Esophagus squamous epithelium (tissue), 5 donors: ENCODE measurements at regions not wholly inside any gene's neighbourhood (a gene's known extent, or its start where the extent isn't known, plus 50 kb on each side); places are given as distances from the start of the nearest gene placed in this dataset.

Source experiments
- DNase-seq: peaks from one replicate; lab custom pipeline; 2025; lab: John Stamatoyannopoulos, UW
- H3K27ac ChIP-seq, 4 donors: fragments of 200-600 bp; sonication (generic); one replicate each; pipeline ENCODE4 v1.5.1; 2016 to 2019; ENCODE audit warnings: mild to moderate bottlenecking in 1 of 4
- H3K27me3 ChIP-seq, 4 donors: fragments of 200-600 bp; sonication (generic); 1 replicate in 3 of 4; 2 replicates in 1 of 4; pipeline versions ENCODE4 v1.5.1 to v1.6.0; 2017 to 2021; ENCODE audit warnings: antibody characterized with exemption in 1 of 4
- H3K36me3 ChIP-seq, 3 donors: fragments of 200-600 bp; sonication (generic); one replicate each; pipeline ENCODE4 v1.5.1; 2016 to 2019
- H3K4me1 ChIP-seq, 3 donors: fragments of 200-600 bp; sonication (generic); one replicate each; pipeline ENCODE4 v1.5.1; 2017 to 2019
- H3K4me3 ChIP-seq, 4 donors: fragments of 200-600 bp; sonication (generic); 1 replicate in 3 of 4; 2 replicates in 1 of 4; pipeline ENCODE4 v1.5.1; 2016 to 2019; ENCODE audit warnings: mild to moderate bottlenecking in 2 of 4, moderate library complexity in 1 of 4
- H3K9me3 ChIP-seq, 3 donors: fragments of 200-600 bp; sonication (generic); one replicate each; pipeline ENCODE4 v1.5.1; 2016 to 2019
- CTCF ChIP-seq, 6 experiments: fragments of 450-650 bp in 4 of 6; fragments of 200-600 bp in 2 of 6; sonication (generic) in 2 of 6; IDR thresholded peaks; one replicate each; pipeline ENCODE4 v1.5.1; 2016 to 2019; ENCODE audit warnings: antibody characterized with exemption in 6 of 6, mild to moderate bottlenecking in 4 of 6, moderate library complexity in 4 of 6
- POLR2A ChIP-seq, 4 donors: fragments of 450-650 bp; IDR thresholded peaks; one replicate each; pipeline ENCODE4 v1.6.1; 2017; ENCODE audit warnings: antibody characterized with exemption in 4 of 4, mild to moderate bottlenecking in 4 of 4, moderate library complexity in 3 of 4
- WGBS, 2 donors: methylation state at CpG; one replicate each; pipeline ENCODE4 v1.1.5; 2018; 5-methylcytosine and 5-hydroxymethylcytosine counted together
- intact Hi-C: fragments of 100-400 bp; cut with DNase I; formaldehyde crosslinking; loops from one replicate; pipeline ENCODE4 v1.15.0; 2022
- donor health status: DM: yes; HTN: yes; CAD: no.

- intact Hi-C loops: no loop called here
- no peak overlapping the region for H3K27ac ChIP-seq
- no peaks in the 10 kb centered on the region for H3K27me3 ChIP-seq
- H3K9me3 ChIP-seq: no peaks in the 10 kb centered on the region
- DNase-seq: no peak
- TF ChIP-seq POLR2A (IDR thresholded peaks at IDR 0.05) (no peak), CTCF (IDR thresholded peaks at IDR 0.05) (no peak)
- H3K4me1 ChIP-seq: peaks cover 9 to 22% (median 13%) of the 10 kb centered on the region in 3 donors
- no peak overlapping the region for H3K4me3 ChIP-seq
- no peaks in the 10 kb centered on the region for H3K36me3 ChIP-seq
Observed at GRCh38 chr1:228812961-228813360, 77.7 kb downstream of the RHOU start.

GRCh38 chr1:228814176-228814575, 78.9 kb downstream of the RHOU start:
- Histone ChIP-seq H3K4me3 (no peak overlapping the region), H3K27me3 (no peaks in the 10 kb centered on the region), H3K36me3 (no peaks in the 10 kb centered on the region), H3K27ac (no peak overlapping the region), H3K4me1 (peaks cover 9 to 22% (median 13%) of the 10 kb centered on the region in 3 donors), H3K9me3 (no peaks in the 10 kb centered on the region)
- intact Hi-C loops: no loop called here
- 24 to 25% methylated on average over 1 to 4 of the region's 4 CpGs for WGBS, 2 donors
- DNase-seq: no peak
- no peak for TF ChIP-seq CTCF (IDR thresholded peaks at IDR 0.05)
- no peak for TF ChIP-seq POLR2A (IDR thresholded peaks at IDR 0.05)

GRCh38 chr1:228818296-228818695, 83.0 kb downstream of the RHOU start:
- H3K9me3 ChIP-seq: no peaks in the 10 kb centered on the region
- H3K36me3 ChIP-seq: no peaks in the 10 kb centered on the region
- no peak overlapping the region for H3K4me3 ChIP-seq
- H3K27ac ChIP-seq: no peak overlapping the region
- H3K4me1 ChIP-seq: no peaks in the 10 kb centered on the region
- TF ChIP-seq POLR2A (IDR thresholded peaks at IDR 0.05) (no peak), CTCF (IDR thresholded peaks at IDR 0.05) (no peak)
- no peaks in the 10 kb centered on the region for H3K27me3 ChIP-seq
- 63% methylated on average over 4 of the region's 7 CpGs; no CpG with 5 or more reads in 1 of the 2 donors for WGBS, 2 donors
- intact Hi-C loops: no loop called here
- DNase-seq: no peak

GRCh38 chr1:228818928-228819630, 83.8 kb downstream of the RHOU start:
- intact Hi-C loops: no loop called here
- WGBS, 2 donors: 76 to 77% methylated on average over 4 to 5 of the region's 6 CpGs
- no peaks in the 10 kb centered on the region for H3K36me3 ChIP-seq
- H3K4me1 ChIP-seq: no peaks in the 10 kb centered on the region
- H3K27ac ChIP-seq: no peak overlapping the region
- TF ChIP-seq POLR2A (IDR thresholded peaks at IDR 0.05) (no peak), CTCF (IDR thresholded peaks at IDR 0.05) (no peak)
- H3K27me3 ChIP-seq: no peaks in the 10 kb centered on the region
- H3K4me3 ChIP-seq: no peak overlapping the region
- H3K9me3 ChIP-seq: no peaks in the 10 kb centered on the region
- no peak for DNase-seq

- intact Hi-C loops: no loop called here
- Histone ChIP-seq H3K4me3 (no peak overlapping the region), H3K9me3 (no peaks in the 10 kb centered on the region), H3K27ac (no peak overlapping the region), H3K4me1 (no peaks in the 10 kb centered on the region), H3K36me3 (no peaks in the 10 kb centered on the region), H3K27me3 (no peaks in the 10 kb centered on the region)
- TF ChIP-seq CTCF (IDR thresholded peaks at IDR 0.05) (no peak), POLR2A (IDR thresholded peaks at IDR 0.05) (no peak)
- WGBS, 2 donors: 70 to 78% methylated on average over 2 of the region's 2 CpGs
- no peak for DNase-seq
Observed at GRCh38 chr1:228821252-228821651, 86.0 kb downstream of the RHOU start.
